HG02840 (cell line): ENCODE measurements at regions not wholly inside any gene's neighbourhood (a gene's known extent, or its start where the extent isn't known, plus 50 kb on each side); places are given as distances from the start of the nearest gene placed in this dataset.
"Not testable (repeated sequence)": the region's sequence is repeated elsewhere in the genome, so short reads cannot be mapped to it uniquely, and the experiment has no call there.

Experiments used
- ATAC-seq: cut with Tn5 transposase; IDR thresholded peaks from one replicate; pipeline ENCODE4 v1.9.1; 2021; ENCODE audit warnings: mild to moderate bottlenecking, moderate library complexity, moderate number of reproducible peaks; ENCODE audit not compliant: unreplicated experiment, low FRiP score

DNA sequence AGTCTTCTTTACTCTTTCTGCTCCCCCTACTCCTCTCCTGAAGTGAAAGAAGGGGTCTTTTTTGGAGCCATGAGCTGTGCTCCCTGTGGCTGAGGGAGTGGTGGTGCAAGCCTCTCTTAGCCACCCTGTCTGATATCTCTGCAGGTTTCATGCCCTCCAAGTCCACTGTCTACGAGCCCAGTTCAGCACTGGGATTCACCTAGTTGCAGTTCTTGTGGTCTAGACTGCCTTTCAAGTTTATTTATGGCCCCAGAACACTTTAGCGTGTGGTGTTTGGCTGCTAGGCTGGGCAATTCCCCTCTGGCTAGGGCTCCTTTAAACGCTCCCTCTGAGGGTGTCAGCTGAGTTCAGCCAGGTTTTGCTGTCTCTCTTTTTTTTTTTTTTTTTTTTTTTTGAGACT lies 908.6 kb downstream of the TRHDE start:
- ATAC-seq, result no peak

DNA sequence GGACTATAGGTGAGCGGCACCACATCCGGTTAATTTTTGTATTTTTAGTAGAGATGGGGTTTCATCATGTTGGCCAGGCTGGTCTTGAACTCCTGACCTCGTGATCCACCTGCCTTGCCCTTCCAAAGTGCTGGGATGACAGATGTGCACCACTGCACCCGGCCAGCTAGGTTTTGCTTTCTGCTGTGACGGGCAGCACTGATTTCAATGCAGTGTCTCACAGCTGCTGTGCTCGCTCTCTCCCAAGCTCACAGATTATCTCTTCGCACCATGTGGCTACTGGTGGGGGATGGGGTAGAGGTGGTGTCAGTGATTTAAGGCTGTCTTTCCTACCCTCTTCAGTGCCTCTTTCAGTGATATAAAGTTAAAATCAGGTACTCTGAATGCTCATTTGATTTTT lies 909.1 kb downstream of the TRHDE start:
- ATAC-seq, result no peak

DNA sequence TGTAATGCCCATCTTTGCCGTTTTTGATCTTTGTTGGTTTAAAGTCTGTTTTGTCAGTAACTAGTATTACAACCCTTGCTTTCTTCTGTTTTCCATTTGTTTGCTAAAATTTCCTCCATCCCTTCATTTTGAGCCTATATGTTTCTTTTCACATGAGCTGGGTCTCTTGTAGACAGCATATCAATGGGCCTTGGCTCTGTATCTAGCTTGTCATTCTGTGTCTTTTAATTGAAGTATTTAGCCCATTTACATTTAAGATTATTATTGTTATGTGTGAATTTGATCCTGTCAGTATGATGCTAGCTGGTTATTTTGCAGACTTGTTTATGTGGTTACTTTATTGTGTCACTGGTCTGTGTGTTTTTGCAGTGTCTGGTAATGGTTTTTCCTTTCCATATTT lies 913.2 kb downstream of the TRHDE start:
- ATAC-seq, result no peak

DNA sequence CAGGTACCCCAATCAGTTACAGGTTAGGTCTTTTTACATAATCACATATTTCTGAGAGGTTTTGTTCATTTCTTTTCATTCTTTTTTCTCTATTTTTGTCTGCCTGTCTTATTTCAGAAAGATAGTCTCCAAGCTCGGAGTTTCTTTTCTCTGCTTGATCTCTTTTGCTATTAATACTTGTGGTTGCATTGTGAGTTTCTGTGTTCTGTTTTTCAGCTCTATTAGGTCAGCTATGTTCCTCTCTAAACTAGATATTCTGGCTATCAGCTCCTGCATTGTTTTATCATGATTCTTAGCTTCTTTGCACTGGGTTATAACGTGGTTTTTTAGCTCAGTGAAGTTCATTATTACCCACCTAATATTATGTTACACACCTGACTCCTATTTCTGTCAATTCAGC lies 914.1 kb downstream of the TRHDE start:
- ATAC-seq, result no peak

DNA sequence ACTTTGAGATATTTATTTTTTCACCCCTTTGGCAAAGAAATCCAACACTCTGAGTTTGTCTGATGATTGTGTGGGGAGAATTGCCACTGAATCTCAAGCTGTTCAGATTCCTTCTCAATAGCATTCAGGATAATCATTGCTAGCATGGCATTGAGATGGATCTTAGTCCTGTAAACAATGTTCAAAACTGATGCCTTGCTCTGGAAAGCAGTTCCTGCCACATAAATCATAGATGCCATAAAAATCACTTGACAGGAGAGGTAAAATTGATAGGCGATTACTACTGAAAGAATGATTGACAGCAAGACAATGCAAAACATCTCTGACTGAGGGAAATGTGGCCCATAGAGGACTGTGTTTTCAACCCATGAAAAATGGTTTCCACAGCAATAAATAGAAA lies 915.6 kb downstream of the TRHDE start:
- ATAC-seq, result no peak

DNA sequence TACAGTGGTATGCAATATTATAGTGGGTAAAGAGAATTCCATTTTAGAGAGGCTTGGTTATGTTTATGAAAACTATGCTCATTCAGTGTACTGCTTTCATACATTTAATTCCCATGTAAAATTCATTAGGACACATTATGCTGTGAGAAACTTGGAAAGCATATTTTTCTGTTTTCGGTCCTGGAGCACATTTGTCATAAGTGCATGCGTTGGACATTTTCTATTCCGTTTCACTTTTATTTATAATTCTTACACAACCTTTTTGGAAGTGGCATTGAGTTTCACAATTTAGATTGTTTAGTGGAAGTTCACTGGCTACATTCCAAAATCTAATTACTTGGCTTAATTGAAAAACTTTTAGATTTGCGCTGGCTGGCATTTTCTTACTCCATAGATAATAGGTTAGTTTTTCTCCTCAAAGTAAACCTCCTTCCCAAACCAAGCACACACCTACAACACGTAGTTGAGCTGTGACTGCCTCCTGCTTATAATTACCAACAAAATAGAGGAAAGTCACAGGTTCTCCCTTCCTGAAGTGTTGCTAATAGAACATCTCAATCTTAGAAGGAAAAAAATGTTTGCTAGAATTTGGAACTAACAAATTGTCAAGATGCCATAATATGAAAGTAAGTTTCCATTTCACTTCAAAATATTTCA lies 938.5 kb downstream of the TRHDE start:
- ATAC-seq, result no peak

DNA sequence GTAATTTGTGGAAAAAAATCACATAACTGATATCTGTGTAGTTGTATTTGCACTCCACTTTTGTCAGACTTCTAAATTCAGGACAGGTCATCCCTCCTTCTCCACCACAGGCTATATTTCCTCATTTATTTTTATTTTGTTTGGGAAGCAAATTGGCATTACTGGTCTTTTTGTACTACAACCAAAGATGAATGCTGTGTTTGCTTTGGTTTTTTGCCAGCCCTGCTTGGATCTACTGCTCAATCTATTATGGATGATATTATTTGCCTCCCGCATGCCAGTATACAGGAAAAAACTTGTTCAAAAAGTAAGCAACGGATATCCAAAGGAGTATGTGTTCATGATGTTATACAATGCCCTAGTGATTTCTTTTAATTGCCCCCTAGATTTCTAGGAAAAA lies 948.8 kb downstream of the TRHDE start:
- ATAC-seq, result no peak

DNA sequence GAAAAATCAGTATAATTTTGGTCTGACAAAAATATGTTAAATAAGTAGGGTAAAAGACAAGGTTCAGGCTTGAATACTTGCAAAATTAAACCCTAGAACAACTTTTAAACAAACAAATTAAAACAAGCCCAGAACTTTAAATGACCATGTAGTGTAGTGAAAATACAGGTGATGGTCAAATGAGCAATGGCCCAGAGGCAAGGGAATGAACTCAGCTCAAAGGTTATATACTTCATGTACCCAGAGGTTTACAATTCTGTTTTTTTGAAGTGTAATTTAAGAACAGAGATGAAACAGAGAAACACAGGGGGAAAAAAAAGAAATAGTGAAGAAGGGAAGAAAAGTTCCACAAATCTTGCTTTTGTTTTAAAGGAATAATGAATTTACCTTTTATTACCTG lies 949.2 kb downstream of the TRHDE start:
- no peak for ATAC-seq

DNA sequence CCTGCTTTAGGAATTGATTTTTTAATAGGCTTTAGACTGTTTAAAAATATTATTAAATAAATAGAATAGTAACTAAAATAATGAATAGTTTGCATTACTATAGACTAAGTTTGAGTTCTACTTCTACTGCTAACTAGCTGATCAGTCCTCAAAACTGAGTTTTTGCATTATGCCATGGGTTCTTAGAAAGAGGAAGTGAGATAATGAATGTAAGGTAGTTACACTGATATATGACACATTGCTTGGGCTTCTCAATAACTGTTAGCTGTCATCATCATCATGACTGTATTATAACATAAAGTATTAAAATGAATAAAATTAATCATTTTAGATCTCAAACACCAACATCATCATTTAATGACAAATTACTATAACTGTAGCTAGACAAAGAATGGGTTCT lies 949.7 kb downstream of the TRHDE start:
- ATAC-seq, result no peak

DNA sequence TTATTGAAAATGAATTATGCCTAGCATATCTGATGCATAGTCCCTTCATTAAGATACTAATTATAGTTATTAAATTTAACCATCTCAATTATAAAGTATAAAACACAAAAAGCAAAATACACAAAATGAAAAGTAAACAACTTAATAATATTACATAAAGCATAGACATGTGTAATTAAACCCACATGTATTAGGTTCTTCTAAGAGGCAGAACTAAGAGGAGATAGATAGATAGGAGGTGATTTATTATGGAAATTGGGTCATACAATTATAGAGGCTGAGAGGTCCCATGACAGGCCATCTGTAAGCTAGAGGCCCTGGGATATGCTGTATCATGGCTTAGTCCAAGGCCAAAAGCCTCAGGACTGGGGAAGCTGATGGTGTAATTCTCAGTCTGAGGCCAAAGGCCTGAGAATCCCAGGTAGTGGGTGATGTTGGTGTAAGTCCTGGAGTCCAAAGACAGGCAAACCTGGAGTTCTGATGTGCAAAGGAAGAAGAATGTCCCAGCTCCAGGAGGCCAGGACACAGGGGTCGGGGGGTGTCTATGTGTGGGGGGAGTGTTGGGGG lies 953.3 kb downstream of the TRHDE start:
- no peak for ATAC-seq

DNA sequence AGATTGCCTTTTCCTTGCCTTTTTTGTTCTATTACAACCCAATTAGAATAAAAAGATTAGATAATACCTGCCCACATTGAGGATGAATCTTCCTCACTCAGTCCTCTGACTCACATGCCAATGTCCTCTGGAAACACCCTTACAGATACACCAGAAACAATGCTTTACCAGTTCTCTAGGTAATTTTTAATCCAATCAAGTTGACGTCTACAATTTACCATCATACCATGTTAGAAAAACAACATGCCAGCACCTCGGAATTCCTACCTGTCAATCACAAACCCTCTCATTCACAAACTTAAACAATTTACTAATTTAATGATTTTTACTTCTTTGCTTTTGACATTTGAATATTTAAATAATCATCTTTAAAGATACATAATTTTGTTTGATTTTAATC lies 953.8 kb downstream of the TRHDE start:
- no peak for ATAC-seq

DNA sequence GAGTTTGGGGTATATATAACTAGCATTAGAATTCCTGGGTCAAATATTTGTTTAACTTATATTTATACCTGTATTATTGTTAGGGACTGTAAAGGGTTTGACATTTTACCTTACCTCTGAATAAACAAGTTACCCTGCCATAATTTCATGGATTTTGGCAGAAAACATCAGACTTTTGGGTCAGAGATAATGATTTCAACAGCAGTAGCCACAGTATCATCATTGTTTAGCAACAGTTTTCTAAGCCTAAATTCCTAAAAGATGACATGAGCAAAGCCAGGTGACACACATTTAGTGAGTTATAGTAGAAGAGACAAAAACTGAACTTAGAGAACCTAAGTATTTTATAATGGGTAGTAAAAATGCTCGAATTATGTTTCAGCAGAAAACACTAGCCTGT lies 954.4 kb downstream of the TRHDE start:
- no peak for ATAC-seq

DNA sequence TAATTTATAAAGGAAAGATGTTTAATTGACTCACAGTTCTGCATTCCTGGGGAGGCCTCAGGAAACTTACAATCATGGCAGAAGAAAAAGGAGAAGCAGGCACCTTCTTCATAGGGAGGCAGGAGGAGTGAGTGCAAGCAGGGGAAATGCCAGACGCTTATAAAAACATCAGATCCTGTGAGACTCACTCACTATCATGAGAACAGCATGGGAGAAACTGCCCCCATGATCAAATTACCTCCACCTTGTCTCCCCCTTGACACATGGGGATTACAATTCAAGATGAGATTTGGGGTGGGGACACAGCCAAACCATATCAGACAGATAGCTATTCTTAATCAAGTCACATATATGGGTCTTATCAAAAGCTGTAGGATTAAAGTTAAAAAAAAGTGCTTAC lies 956.7 kb downstream of the TRHDE start:
- not testable (repeated sequence) for ATAC-seq

DNA sequence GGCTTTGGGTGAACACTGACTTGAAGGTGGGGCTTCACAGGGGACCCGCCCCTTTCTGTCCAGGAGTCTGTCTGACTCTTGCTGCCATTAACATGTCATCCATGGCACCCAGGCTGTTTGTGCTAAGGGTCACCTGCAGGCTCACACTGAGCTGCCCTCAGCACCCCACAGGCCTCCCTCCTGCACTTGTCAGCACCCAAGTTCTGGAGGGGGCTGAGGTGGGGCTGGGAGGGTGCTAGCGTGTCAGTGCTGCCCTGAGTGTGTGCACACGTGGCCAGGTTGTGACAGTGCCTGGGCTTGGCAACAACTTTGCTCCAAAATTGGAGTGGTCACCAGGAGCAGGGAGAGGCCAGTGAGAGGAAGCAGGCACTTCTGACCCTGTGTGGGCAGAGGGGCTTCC lies 963.2 kb downstream of the TRHDE start:
- ATAC-seq, result no peak

DNA sequence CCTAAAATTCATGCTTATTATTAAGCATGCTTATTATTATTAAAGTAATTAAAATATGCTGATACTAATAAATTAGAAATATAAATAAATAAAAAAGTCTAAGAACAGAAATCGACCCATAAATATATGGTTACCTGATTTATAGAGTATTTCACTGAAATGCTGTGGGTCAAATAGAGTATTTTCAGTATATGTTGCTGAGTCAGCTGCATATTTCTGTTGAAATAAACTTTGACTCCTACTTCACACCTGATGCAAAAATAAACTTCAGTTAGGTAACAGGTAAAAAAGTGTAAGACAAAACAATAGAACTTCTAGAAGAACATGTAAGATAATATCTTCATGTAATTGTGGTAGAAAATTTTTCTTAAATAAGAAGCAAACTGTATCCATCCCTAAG lies 967.9 kb downstream of the TRHDE start:
- no peak for ATAC-seq

DNA sequence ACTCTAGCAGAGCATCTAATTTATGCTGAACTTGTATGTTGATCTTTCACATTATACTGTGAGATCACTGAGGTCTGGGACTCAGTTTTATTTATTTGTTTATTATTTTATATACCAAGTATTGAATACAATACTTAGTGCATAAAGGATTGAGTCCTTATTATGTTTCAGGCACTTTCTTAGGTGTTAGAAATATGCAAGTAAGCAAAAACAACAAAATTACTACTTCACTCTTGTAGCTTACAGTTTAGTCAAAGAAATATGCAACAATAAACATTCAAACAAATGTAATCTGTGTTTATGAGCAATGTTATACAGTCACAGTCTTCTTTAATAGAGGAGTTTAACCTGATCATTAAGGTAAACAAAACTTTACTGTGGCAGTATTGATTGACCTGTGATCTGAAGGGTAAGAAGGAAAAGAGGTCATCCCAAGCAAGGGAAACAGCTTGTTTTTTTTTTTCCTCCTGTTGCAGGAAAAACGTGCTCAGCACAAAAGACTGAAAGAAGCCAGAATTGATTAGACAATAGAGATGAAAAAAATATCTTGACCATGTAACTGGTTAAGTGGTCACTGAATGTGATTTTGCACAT lies 990.7 kb downstream of the TRHDE start:
- ATAC-seq, result no peak

DNA sequence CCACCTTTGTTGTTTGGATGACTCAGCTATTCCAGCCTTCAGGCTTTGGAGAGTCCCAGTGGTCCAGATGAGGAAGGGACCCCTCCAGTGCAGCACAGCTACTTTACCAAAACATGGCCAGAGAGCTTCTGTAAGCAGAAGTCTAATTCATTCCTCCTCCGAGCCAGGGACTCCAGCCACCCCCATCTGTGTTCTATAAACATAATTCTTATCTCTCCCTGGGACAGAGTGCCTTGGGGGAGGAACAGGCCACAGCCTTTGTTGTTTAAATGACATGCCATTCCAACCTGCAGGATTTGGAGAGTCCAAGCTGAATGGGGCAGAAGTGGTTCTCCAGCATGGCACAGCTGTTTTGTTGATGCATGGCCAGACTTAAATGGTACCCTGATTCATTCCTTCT lies 994.0 kb downstream of the TRHDE start:
- ATAC-seq, result no peak

DNA sequence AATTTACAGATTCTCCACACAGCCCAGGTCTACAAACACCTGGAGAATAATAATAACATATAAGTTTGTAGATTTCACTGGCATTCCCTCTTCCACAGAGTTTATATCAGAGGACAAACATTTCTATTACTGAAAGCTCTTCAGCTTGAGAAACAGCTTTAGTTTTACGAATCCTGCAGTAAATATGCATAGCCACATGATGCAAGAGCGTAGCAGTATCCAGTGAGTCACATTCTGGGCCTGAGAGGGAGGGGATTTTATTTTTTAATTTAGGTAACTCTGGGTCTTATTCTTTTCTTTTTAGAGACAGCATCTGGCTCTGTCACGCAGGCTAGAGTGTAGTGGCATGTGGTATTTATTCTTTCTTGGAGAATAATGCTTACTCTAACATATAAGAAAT lies 1002.8 kb downstream of the TRHDE start:
- no peak for ATAC-seq

DNA sequence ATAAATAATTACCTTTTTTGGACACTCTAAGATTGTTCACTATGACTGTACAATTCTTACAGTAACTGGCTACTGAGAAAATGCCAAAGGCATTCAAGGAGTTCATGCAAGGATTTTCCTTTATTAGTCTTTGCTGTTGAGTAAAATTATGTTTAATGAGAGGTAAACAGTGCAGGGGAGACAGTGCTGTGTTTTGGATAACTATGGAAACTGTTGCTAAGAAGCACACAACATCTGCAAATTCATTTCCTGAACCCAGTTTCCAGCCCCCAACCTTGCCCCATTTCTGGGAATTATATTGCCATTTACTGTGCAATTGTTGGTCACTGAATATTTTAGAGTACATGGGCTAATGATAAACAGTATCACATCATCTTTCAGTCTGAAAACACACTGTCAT lies 1005.8 kb downstream of the TRHDE start:
- no peak for ATAC-seq

DNA sequence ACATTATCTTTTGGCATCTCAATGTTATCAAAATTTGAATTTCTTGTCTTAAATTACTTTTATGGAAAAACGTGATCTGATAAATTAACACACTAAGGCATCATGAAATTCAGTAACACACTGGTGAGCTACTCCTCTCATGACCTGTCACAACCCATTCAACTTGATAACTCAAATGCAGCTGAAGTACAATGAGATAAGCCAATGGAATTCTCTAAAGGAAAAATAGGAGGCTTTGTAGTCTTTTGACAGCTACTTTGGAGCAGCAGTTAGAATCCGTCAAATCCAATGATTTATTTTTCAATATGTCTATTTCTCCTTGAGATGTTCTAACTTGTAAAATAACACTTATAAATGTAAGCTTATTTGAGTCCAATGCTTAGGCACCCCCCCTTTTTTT lies 1029.4 kb downstream of the TRHDE start:
- ATAC-seq, result no peak

DNA sequence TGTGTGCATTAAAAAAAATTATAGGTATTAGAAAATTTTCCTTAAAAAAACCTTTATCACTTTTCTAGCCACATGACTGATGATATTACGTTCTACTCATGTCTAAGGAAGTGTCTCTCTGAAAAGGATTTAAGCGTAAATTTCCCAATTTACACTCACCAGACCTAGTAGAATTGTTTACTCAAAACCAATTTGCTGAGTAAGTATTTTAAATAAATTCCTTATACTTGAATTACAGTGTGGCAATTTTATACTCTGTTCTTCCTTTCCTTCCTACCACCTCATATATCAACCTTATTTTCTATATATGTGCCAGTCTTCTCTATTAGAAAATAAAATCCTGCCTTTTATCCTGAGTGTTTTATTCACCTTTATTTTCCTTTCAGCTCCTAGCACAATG lies 1035.1 kb downstream of the TRHDE start:
- ATAC-seq, result no peak

DNA sequence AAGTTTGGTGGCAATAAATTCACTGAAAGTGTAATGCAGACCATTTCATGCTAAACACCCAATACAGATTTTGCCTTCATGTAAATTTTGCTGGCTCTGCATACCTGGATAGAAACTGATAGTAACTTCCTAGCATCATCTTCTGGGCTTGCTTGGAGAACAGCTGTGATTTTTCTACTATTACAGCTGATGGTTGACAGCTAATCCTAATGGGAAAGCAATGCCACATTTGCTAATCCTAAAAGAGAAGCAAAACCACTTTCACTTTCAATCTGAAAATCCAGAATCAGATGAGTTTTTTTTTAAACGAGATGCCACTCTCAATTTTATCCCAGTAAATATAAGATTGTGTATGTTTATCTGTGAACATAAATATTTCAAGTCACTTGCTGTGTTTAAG lies 1035.9 kb downstream of the TRHDE start:
- ATAC-seq, result no peak
